ENCODE measurements at regions not wholly inside any gene's neighbourhood (a gene's known extent, or its start where the extent isn't known, plus 50 kb on each side); places are given as distances from the start of the nearest gene placed in this dataset.

GRCh38 chr12:30019366-30020140 lies 235.8 kb upstream of the TMTC1 start:
- DNase-seq (ENCODE audit: low read depth in 2 of 2): no peak

GRCh38 chr12:30016540-30017055 lies 232.9 kb upstream of the TMTC1 start:
- DNase-seq (ENCODE audit: low read depth in 2 of 2): no peak

GRCh38 chr12:30015631-30016337 lies 232.0 kb upstream of the TMTC1 start:
- DNase-seq (ENCODE audit: low read depth in 2 of 2): no peak

GRCh38 chr12:30014991-30015390 lies 231.2 kb upstream of the TMTC1 start:
- DNase-seq (ENCODE audit: low read depth in 2 of 2): no peak

GRCh38 chr12:30012816-30013450 lies 229.2 kb upstream of the TMTC1 start:
- no peak for DNase-seq (ENCODE audit: low read depth in 2 of 2)

- no peak for DNase-seq (ENCODE audit: low read depth in 2 of 2)
These were observed 226.6 kb upstream of the TMTC1 start for GRCh38 chr12:30010071-30011052.

GRCh38 chr12:30006021-30006420 lies 222.3 kb upstream of the TMTC1 start:
- DNase-seq (ENCODE audit: low read depth in 2 of 2): no peak

GRCh38 chr12:30003321-30003720 lies 219.6 kb upstream of the TMTC1 start:
- DNase-seq (ENCODE audit: low read depth in 2 of 2): no peak

- no peak for DNase-seq (ENCODE audit: low read depth in 2 of 2)
These were observed 218.9 kb upstream of the TMTC1 start for GRCh38 chr12:30002677-30003076.

- no peak for DNase-seq (ENCODE audit: low read depth in 2 of 2)
These were observed 216.7 kb upstream of the TMTC1 start for GRCh38 chr12:30000401-30000800.

GRCh38 chr12:29996993-29997392 lies 213.3 kb upstream of the TMTC1 start:
- no peak for DNase-seq (ENCODE audit: low read depth in 2 of 2)

- DNase-seq (ENCODE audit: low read depth in 2 of 2): no peak
These were observed 208.6 kb upstream of the TMTC1 start for GRCh38 chr12:29992366-29992765.

- no peak for DNase-seq (ENCODE audit: low read depth in 2 of 2)
These were observed 208.2 kb upstream of the TMTC1 start for GRCh38 chr12:29991924-29992323.

- no peak for DNase-seq (ENCODE audit: low read depth in 2 of 2)
These were observed 207.2 kb upstream of the TMTC1 start for GRCh38 chr12:29990971-29991370.

- DNase-seq (ENCODE audit: low read depth in 2 of 2): no peak
These were observed 200.1 kb upstream of the TMTC1 start for GRCh38 chr12:29983851-29984250.

- DNase-seq (ENCODE audit: low read depth in 2 of 2): no peak
These were observed 196.6 kb upstream of the TMTC1 start for GRCh38 chr12:29980304-29980703.

GRCh38 chr12:29971446-29971845 lies 187.7 kb upstream of the TMTC1 start:
- no peak for DNase-seq (ENCODE audit: low read depth in 2 of 2)

GRCh38 chr12:29970501-29970900 lies 186.8 kb upstream of the TMTC1 start:
- DNase-seq (ENCODE audit: low read depth in 2 of 2): no peak

- no peak for DNase-seq (ENCODE audit: low read depth in 2 of 2)
These were observed 178.7 kb upstream of the TMTC1 start for GRCh38 chr12:29962276-29963035.

- no peak for DNase-seq (ENCODE audit: low read depth in 2 of 2)
These were observed 177.5 kb upstream of the TMTC1 start for GRCh38 chr12:29961231-29961630.

GRCh38 chr12:29960122-29960521 lies 176.4 kb upstream of the TMTC1 start:
- no peak for DNase-seq (ENCODE audit: low read depth in 2 of 2)
